Natural killer cell (primary cell): ENCODE measurements at regions not wholly inside any gene's neighbourhood (a gene's known extent, or its start where the extent isn't known, plus 50 kb on each side); places are given as distances from the start of the nearest gene placed in this dataset.

Experiments used
- ATAC-seq, 3 donors: fragments of 150-1000 bp in 2 of 3; fragments of 200-7000 bp in 1 of 3; cut with Tn5 transposase; 1 replicate in 1 of 3; 2 replicates in 2 of 3; pipeline ENCODE4 v1.10.0; 2021; ENCODE audit warnings: mild to moderate bottlenecking in 2 of 3, moderate library complexity in 2 of 3
- DNase-seq, 2 donors: peaks; one replicate each; pipeline versions ENCODE4 v3.0.0 to v3.0.0-alpha.2; 2013 to 2021; ENCODE audit warnings: mixed read lengths in 1 of 2
- H3K27ac ChIP-seq: one replicate; pipeline ENCODE4 v1.5.1; 2013; ENCODE audit warnings: mild to moderate bottlenecking, low read length
- H3K27me3 ChIP-seq: one replicate; pipeline ENCODE4 v1.6.1; 2013; ENCODE audit warnings: low read length; ENCODE audit not compliant: control insufficient read depth, insufficient read depth
- H3K36me3 ChIP-seq: one replicate; pipeline ENCODE4 v1.6.1; 2013; ENCODE audit warnings: low read length; ENCODE audit not compliant: control insufficient read depth, insufficient read depth
- H3K4me1 ChIP-seq: one replicate; pipeline ENCODE4 v1.6.1; 2013; ENCODE audit warnings: low read length; ENCODE audit not compliant: control insufficient read depth, insufficient read depth
- H3K4me3 ChIP-seq: one replicate; pipeline ENCODE4 v1.5.1; 2013; ENCODE audit warnings: low read length
- H3K9me3 ChIP-seq: one replicate; pipeline ENCODE4 v1.6.1; 2013; ENCODE audit warnings: low read length; ENCODE audit not compliant: control insufficient read depth, insufficient read depth
- H3K27ac Mint-ChIP-seq, 2 donors: one replicate each; pipeline ENCODE4 v1.8.0; 2022; ENCODE audit warnings: mild to moderate bottlenecking in 2 of 2, mixed read lengths in 2 of 2, moderate library complexity in 1 of 2
- H3K27me3 Mint-ChIP-seq, 2 donors: one replicate each; pipeline ENCODE4 v1.8.0; 2022; ENCODE audit warnings: low read depth in 2 of 2, mixed read lengths in 2 of 2
- H3K36me3 Mint-ChIP-seq: one replicate; pipeline ENCODE4 v1.8.0; 2022; ENCODE audit warnings: mixed read lengths
- H3K4me1 Mint-ChIP-seq, 2 donors: one replicate each; pipeline ENCODE4 v1.8.0; 2022; ENCODE audit warnings: mixed read lengths in 2 of 2
- H3K4me3 Mint-ChIP-seq: one replicate; pipeline ENCODE4 v1.8.0; 2022; ENCODE audit warnings: mild to moderate bottlenecking, moderate library complexity, mixed read lengths
- H3K9me3 Mint-ChIP-seq, 2 donors: one replicate each; pipeline ENCODE4 v1.8.0; 2022; ENCODE audit warnings: mixed read lengths in 2 of 2
- CTCF ChIP-seq: fragments of 200-600 bp; IDR thresholded peaks from one replicate; pipeline ENCODE4 v1.8.0; 2022; ENCODE audit warnings: antibody characterized with exemption
- WGBS: methylation state at CpG from one replicate; pipeline ENCODE4 v1.1.7; 2013; ENCODE audit warnings: missing lambda C conversion rate; ENCODE audit not compliant: insufficient coverage; 5-methylcytosine and 5-hydroxymethylcytosine counted together
- intact Hi-C: fragments of 100-400 bp; cut with micrococcal nuclease; formaldehyde crosslinking; loops from one replicate; pipeline ENCODE4 v1.14.2; 2022

- WGBS, result 94% methylated on average over 4 of the region's 4 CpGs
- Mint-ChIP-seq H3K4me3 (no peak overlapping the region), H3K9me3 (peaks cover 4 to 5% of the 10 kb centered on the region in 2 donors), H3K27me3 (no peaks in the 10 kb centered on the region), H3K4me1 (no peaks in the 10 kb centered on the region), H3K27ac (no peak overlapping the region), H3K36me3 (no peaks in the 10 kb centered on the region)
- DNase-seq, result no peak
- no peak for ATAC-seq
- no peaks in the 10 kb centered on the region for H3K9me3 ChIP-seq
- intact Hi-C loops, result no loop called here
- H3K27me3 ChIP-seq, result no peaks in the 10 kb centered on the region
- no peaks in the 10 kb centered on the region for H3K36me3 ChIP-seq
- no peak for TF ChIP-seq CTCF
- no peaks in the 10 kb centered on the region for H3K4me1 ChIP-seq
- H3K4me3 ChIP-seq, result no peak overlapping the region
- no peak overlapping the region for H3K27ac ChIP-seq
Observed at GRCh38 chr20:55513954-55514353, 491.4 kb downstream of the CBLN4 start.

GRCh38 chr20:55500130-55500529 lies 505.2 kb downstream of the CBLN4 start:
- H3K9me3 Mint-ChIP-seq, result peaks cover 13 to 16% of the 10 kb centered on the region in 2 donors
- H3K27ac Mint-ChIP-seq, result no peak overlapping the region
- WGBS, result 75% methylated on average over 4 of the region's 4 CpGs
- Histone ChIP-seq H3K4me3 (no peak overlapping the region), H3K27me3 (no peaks in the 10 kb centered on the region), H3K27ac (no peak overlapping the region), H3K9me3 (peaks cover 5% of the 10 kb centered on the region), H3K4me1 (no peaks in the 10 kb centered on the region), H3K36me3 (no peaks in the 10 kb centered on the region)
- TF ChIP-seq CTCF, result no peak
- H3K27me3 Mint-ChIP-seq, result no peaks in the 10 kb centered on the region
- no peaks in the 10 kb centered on the region for H3K4me1 Mint-ChIP-seq
- ATAC-seq (no peak), DNase-seq (no peak)
- intact Hi-C loops, result no loop called here
- peaks cover 7% of the 10 kb centered on the region for H3K36me3 Mint-ChIP-seq
- H3K4me3 Mint-ChIP-seq, result no peak overlapping the region

- Mint-ChIP-seq H3K27me3 (no peaks in the 10 kb centered on the region), H3K27ac (no peak overlapping the region), H3K4me1 (no peaks in the 10 kb centered on the region), H3K36me3 (no peaks in the 10 kb centered on the region), H3K4me3 (no peak overlapping the region), H3K9me3 (peaks cover 10 to 16% of the 10 kb centered on the region in 2 donors)
- no peaks in the 10 kb centered on the region for H3K4me1 ChIP-seq
- DNase-seq (no peak), ATAC-seq (no peak)
- no peak for TF ChIP-seq CTCF
- no peak overlapping the region for H3K4me3 ChIP-seq
- peaks cover 3% of the 10 kb centered on the region for H3K9me3 ChIP-seq
- WGBS, result no CpG with 5 or more reads among the region's 1 CpG
- no peak overlapping the region for H3K27ac ChIP-seq
- H3K27me3 ChIP-seq, result no peaks in the 10 kb centered on the region
- intact Hi-C loops, result no loop called here
- H3K36me3 ChIP-seq, result no peaks in the 10 kb centered on the region
Observed at GRCh38 chr20:55488593-55488992, 516.7 kb downstream of the CBLN4 start.

- DNase-seq (no peak), ATAC-seq (no peak)
- TF ChIP-seq CTCF, result no peak
- Mint-ChIP-seq H3K9me3 (peaks cover 10% of the 10 kb centered on the region in 2 donors), H3K36me3 (no peaks in the 10 kb centered on the region), H3K4me3 (no peak overlapping the region), H3K27ac (no peak overlapping the region), H3K4me1 (no peaks in the 10 kb centered on the region), H3K27me3 (no peaks in the 10 kb centered on the region)
- Histone ChIP-seq H3K4me3 (no peak overlapping the region), H3K27ac (no peak overlapping the region), H3K36me3 (no peaks in the 10 kb centered on the region), H3K27me3 (no peaks in the 10 kb centered on the region), H3K4me1 (no peaks in the 10 kb centered on the region), H3K9me3 (no peaks in the 10 kb centered on the region)
- intact Hi-C loops, result no loop called here
- 82% methylated on average over 2 of the region's 2 CpGs for WGBS
Observed at GRCh38 chr20:55478724-55479450, 526.4 kb downstream of the CBLN4 start.
